ENCODE measurements at regions not wholly inside any gene's neighbourhood (a gene's known extent, or its start where the extent isn't known, plus 50 kb on each side); places are given as distances from the start of the nearest gene placed in this dataset.

DNA sequence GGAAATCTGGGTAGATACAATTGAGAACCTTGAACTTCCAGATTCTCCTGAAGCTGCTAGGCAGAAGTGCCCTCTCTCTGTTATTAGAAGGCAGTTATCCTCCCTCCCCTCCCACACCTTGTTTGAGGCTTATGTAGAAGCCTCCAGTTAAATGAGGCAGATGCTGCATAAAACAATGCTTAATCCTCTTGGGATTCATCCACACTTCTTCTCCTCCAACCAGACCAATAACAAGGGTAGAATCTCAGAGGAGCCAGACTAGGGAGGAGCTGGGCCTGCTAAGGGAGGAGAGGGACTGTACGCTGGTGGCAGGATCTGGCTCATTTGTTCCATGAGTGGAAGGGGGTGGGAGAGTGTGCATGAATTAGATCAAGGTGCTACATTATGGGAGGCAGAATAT lies 88.3 kb upstream of the PRR23C start:
- Histone ChIP-seq H3K9me3 (replicated peaks; ENCODE audit: control insufficient read depth, insufficient read depth, low read depth, low read length) (no peaks in the 10 kb centered on the region), H3K27me3 (ENCODE audit: control insufficient read depth in 2 of 2, insufficient read depth in 2 of 2, low read length in 2 of 2) (no peaks in the 10 kb centered on the region), H3K9ac (ENCODE audit: insufficient read depth in 1 of 2, low read depth in 2 of 2, low read length in 2 of 2) (no peak overlapping the region), H3K36me3 (ENCODE audit: control insufficient read depth, insufficient read depth, low read length) (no peaks in the 10 kb centered on the region), H3K4me1 (replicated peaks in 1 of 2; ENCODE audit: control insufficient read depth in 2 of 2, insufficient read depth in 2 of 2, low read length in 2 of 2) (peaks cover 0 to 27% of the 10 kb centered on the region in 2 experiments; a peak in 2 of 5 replicates), H3K4me3 (no peak overlapping the region), H4K20me1 (replicated peaks; ENCODE audit: control insufficient read depth, insufficient read depth, low read length) (no peaks in the 10 kb centered on the region), H3K27ac (ENCODE audit: extremely low read depth, low read depth, low read length) (no peak overlapping the region), H3K9me1 (ENCODE audit: control insufficient read depth, insufficient read depth, low read length) (no peaks in the 10 kb centered on the region), H2AFZ (ENCODE audit: low read depth, low read length) (no peak overlapping the region), H3K79me2 (ENCODE audit: control insufficient read depth, insufficient read depth, low read length) (no peaks in the 10 kb centered on the region), H3K4me2 (ENCODE audit: insufficient read depth, low read length) (no peak overlapping the region)
- 54% methylated on average over 1 of the region's 1 CpG for WGBS (ENCODE audit: insufficient coverage, low coverage, missing lambda C conversion rate)
- no peak for DNase-seq (ENCODE audit: extremely low read depth in 1 of 4, low spot score in 3 of 4)
- ChIA-PET POLR2A (interaction anchor here (0.5 kb wide), 1 partner anchor 175 kb away, joined by 3 read pairs; no protein-coding TSS in a partner anchor), CTCF (ENCODE audit: low intra/inter-chr PET ratio) (no interaction called here)
- TF ChIP-seq, protein P1, sequence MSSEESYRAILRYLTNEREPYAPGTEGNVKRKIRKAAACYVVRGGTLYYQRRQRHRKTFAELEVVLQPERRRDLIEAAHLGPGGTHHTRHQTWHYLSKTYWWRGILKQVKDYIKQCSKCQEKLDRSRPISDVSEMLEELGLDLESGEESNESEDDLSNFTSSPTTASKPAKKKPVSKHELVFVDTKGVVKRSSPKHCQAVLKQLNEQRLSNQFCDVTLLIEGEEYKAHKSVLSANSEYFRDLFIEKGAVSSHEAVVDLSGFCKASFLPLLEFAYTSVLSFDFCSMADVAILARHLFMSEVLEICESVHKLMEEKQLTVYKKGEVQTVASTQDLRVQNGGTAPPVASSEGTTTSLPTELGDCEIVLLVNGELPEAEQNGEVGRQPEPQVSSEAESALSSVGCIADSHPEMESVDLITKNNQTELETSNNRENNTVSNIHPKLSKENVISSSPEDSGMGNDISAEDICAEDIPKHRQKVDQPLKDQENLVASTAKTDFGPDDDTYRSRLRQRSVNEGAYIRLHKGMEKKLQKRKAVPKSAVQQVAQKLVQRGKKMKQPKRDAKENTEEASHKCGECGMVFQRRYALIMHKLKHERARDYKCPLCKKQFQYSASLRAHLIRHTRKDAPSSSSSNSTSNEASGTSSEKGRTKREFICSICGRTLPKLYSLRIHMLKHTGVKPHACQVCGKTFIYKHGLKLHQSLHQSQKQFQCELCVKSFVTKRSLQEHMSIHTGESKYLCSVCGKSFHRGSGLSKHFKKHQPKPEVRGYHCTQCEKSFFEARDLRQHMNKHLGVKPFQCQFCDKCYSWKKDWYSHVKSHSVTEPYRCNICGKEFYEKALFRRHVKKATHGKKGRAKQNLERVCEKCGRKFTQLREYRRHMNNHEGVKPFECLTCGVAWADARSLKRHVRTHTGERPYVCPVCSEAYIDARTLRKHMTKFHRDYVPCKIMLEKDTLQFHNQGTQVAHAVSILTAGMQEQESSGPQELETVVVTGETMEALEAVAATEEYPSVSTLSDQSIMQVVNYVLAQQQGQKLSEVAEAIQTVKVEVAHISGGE (CRISPR knock-in tag; IDR thresholded peaks at IDR 0.05) = no peak
- TF ChIP-seq HDAC1 (IDR thresholded peaks at IDR 0.05) = no peak
- TF ChIP-seq NFRKB (IDR thresholded peaks at IDR 0.05; ENCODE audit: low read depth) = no peak
- intact Hi-C loops (cut with micrococcal nuclease) = no loop called here
- no TSS peak for BruUV-seq (replicated peaks)
- in situ Hi-C loops (cut with MboI) = no loop called here
- no peak for FAIRE-seq
- ATAC-seq = no peak
